BJ (cell line): ENCODE measurements at regions not wholly inside any gene's neighbourhood (a gene's known extent, or its start where the extent isn't known, plus 50 kb on each side); places are given as distances from the start of the nearest gene placed in this dataset.

Experiments
- CTCF ChIA-PET: fragments of 350-600 bp; formaldehyde crosslinking; extraction: SDS; loops from one replicate; lab custom pipeline; 2021; ENCODE audit warnings: antibody characterized with exemption, inconsistent platforms; lab: Yijun Ruan, JAX
- POLR2A ChIA-PET: fragments of 300-600 bp; sonication (Branson Sonifier 250); formaldehyde crosslinking; extraction: SDS; loops from one replicate; lab custom pipeline; 2021; ENCODE audit warnings: antibody characterized with exemption; lab: Charles Lee
- DNase-seq: peaks from one replicate; pipeline ENCODE4 v3.0.0-alpha.2; 2011; ENCODE audit warnings: low read depth
- H3K27me3 ChIP-seq: 2 replicates; pipeline ENCODE4 v1.6.0; 2011; ENCODE audit warnings: low read length; ENCODE audit not compliant: control insufficient read depth, insufficient read depth
- H3K36me3 ChIP-seq: 2 replicates; pipeline ENCODE4 v1.5.1; 2011; ENCODE audit warnings: low read length; ENCODE audit not compliant: control insufficient read depth, insufficient read depth
- H3K4me3 ChIP-seq: 2 replicates; pipeline ENCODE4 v1.5.1; 2011; ENCODE audit warnings: low read depth, mild to moderate bottlenecking, control low read depth, low read length
- TF ChIP-seq, protein P1 (sequence below): IDR thresholded peaks from 2 replicates; pipeline ENCODE4 v1.5.1; 2011; ENCODE audit warnings: low read depth, mild to moderate bottlenecking, control low read depth, inconsistent platforms, low read length, moderate library complexity; ENCODE audit not compliant: insufficient read depth

DNA sequence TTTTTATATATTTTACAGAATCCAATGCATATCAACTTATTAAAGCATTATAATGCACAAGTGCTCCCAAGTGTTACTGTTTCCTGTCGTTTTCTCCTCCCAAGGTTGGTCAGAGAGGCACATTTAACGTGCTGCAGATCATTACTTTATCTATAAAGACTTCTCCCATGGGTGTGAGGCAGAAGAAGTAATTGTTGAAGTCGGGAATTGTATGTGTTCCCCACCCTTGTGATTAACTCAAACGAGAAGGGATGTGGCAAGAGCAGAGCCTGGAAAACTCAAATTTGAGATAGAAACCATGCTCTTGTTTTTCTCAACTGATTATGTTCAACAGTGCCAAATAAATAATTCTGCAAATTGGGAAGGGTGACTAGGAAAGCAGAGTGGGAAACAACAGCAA, 412.5 kb upstream of the ADAMTS5 start:
- Histone ChIP-seq H3K36me3 (no peaks in the 10 kb centered on the region), H3K27me3 (no peaks in the 10 kb centered on the region), H3K4me3 (no peak overlapping the region)
- no peak for DNase-seq
- TF ChIP-seq, protein P1, sequence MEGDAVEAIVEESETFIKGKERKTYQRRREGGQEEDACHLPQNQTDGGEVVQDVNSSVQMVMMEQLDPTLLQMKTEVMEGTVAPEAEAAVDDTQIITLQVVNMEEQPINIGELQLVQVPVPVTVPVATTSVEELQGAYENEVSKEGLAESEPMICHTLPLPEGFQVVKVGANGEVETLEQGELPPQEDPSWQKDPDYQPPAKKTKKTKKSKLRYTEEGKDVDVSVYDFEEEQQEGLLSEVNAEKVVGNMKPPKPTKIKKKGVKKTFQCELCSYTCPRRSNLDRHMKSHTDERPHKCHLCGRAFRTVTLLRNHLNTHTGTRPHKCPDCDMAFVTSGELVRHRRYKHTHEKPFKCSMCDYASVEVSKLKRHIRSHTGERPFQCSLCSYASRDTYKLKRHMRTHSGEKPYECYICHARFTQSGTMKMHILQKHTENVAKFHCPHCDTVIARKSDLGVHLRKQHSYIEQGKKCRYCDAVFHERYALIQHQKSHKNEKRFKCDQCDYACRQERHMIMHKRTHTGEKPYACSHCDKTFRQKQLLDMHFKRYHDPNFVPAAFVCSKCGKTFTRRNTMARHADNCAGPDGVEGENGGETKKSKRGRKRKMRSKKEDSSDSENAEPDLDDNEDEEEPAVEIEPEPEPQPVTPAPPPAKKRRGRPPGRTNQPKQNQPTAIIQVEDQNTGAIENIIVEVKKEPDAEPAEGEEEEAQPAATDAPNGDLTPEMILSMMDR = no peak
- ChIA-PET POLR2A (no interaction called here), CTCF (no interaction called here)

GRCh38 chr21:27372381-27372780, 405.5 kb upstream of the ADAMTS5 start:
- Histone ChIP-seq H3K4me3 (no peak overlapping the region), H3K36me3 (no peaks in the 10 kb centered on the region), H3K27me3 (no peaks in the 10 kb centered on the region)
- ChIA-PET CTCF (no interaction called here), POLR2A (interaction anchor here (0.6 kb wide), 1 partner anchor 249 kb away, joined by 3 read pairs; no protein-coding TSS in a partner anchor)
- TF ChIP-seq, protein P1 = no peak
- no peak for DNase-seq

DNA sequence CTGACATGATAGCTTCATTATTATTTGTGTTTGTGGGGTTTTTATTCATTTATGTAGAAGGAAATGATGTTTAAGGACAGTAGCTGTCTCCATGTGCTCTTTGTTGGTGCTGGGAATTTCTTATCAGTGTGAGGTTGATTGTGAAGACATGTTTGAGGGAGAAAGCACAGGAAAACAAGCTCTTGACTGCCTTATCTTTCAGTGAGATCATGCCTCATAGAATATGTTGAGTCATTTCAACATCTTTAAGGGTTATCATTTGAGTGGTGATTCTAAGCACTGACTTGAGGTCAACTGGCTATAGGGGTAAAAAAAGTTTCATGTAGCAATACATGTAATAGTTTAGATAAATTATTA, 405.1 kb upstream of the ADAMTS5 start:
- ChIA-PET POLR2A (no interaction called here), CTCF (interaction anchor here (0.7 kb wide), 1 partner anchor 17 kb away, joined by 3 read pairs; no protein-coding TSS in a partner anchor)
- TF ChIP-seq, protein P1 = no peak
- Histone ChIP-seq H3K27me3 (no peaks in the 10 kb centered on the region), H3K4me3 (no peak overlapping the region), H3K36me3 (no peaks in the 10 kb centered on the region)
- DNase-seq = no peak

DNA sequence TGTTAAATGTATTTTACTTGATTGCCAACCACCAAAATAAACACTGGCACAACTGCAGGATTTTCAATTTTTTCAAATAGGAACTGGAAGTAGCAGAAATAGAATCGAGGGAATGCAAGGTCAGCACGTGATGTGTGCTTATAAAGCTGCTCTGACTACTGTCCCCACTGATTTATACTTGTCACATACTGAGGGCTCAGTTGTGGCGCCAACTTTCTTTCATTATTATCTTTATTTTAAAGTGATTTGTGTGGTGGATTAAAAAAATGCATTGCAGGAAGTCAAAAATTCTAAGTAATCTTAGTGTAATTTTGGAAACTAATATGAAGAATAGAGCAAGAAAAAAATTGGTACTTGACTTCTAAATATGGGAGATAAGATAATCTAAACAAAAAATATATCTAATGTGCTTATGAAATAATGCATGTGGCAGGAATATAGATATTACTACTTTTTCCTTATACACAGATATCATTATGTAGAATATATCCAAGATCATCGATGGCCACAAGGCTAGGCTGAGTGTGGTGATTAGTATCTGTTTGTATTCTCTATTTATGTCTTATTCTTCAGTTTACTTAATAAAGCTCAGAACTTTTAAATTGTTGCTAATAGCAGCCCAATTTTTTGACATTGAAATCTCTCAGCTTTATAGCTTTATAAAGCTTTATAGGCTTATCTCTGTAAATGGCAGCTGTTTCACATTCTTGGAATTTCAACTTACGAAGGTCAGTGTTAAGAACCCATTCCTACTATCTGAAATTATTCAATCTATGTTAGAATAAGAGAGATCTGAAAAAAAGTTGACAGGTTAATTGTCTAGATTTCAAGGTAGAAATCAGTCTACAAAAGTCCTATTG, 404.5 kb upstream of the ADAMTS5 start:
- Histone ChIP-seq H3K27me3 (no peaks in the 10 kb centered on the region), H3K4me3 (no peak overlapping the region), H3K36me3 (no peaks in the 10 kb centered on the region)
- TF ChIP-seq, protein P1 = no peak
- ChIA-PET POLR2A (no interaction called here), CTCF (interaction anchor here (0.7 kb wide), 1 partner anchor 18 kb away, joined by 3 read pairs; no protein-coding TSS in a partner anchor)
- no peak for DNase-seq

- TF ChIP-seq, protein P1 = no peak
- no peak overlapping the region for H3K4me3 ChIP-seq
- no peaks in the 10 kb centered on the region for H3K36me3 ChIP-seq
- ChIA-PET CTCF (interaction anchor here (1.0 kb wide), 1 partner anchor 50 kb away, joined by 3 read pairs; no protein-coding TSS in a partner anchor), POLR2A (no interaction called here)
- no peak for DNase-seq
- no peaks in the 10 kb centered on the region for H3K27me3 ChIP-seq
Observed at GRCh38 chr21:27369978-27370571, 403.2 kb upstream of the ADAMTS5 start.
